ENCODE measurements at regions not wholly inside any gene's neighbourhood (a gene's known extent, or its start where the extent isn't known, plus 50 kb on each side); places are given as distances from the start of the nearest gene placed in this dataset.
A peak's percentile ranks its signal among the peaks of the same experiment; 100 is the strongest.
"Not testable (repeated sequence)": the region's sequence is repeated elsewhere in the genome, so short reads cannot be mapped to it uniquely, and the experiment has no call there.

DNA sequence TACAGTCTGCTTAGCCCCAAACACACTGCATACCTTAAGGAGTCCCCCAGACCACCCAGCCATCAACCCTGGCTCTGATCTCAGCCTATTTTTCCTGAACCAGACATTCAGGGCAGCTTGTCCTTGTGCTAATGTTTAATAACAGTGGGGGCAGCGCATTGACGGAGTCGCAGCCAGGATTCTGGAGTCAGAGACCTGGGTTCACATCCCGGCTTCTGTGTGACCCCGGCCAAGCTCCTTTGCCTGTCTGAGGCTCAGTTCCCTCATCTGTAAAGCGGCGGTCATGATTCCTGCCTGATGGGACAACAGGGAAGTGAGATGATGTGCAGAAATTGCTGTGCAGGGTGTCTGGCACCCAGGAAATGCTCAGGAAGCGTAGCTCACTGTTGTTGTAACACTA, 63.1 kb downstream of the MATN1 start:
- WGBS = 91% methylated on average over 8 of the region's 8 CpGs
- H3K27ac ChIP-seq (ENCODE audit: low read depth in 1 of 2, low read length in 1 of 2) = no peak overlapping the region
- H3K9me3 ChIP-seq (ENCODE audit: control insufficient read depth in 2 of 2, insufficient read depth in 1 of 2, low read length in 1 of 2) = no peaks in the 10 kb centered on the region
- no peak overlapping the region for H3K4me3 ChIP-seq (ENCODE audit: low read length in 2 of 2)
- H3K4me1 ChIP-seq (ENCODE audit: control insufficient read depth in 2 of 2, insufficient read depth in 2 of 2, low read length in 2 of 2) = no peaks in the 10 kb centered on the region
- peaks cover 0 to 2% of the 10 kb centered on the region in 2 donors for H3K27me3 ChIP-seq (ENCODE audit: control insufficient read depth in 2 of 2, insufficient read depth in 1 of 2, low read length in 1 of 2)
- no peak for DNase-seq (ENCODE audit: low read depth in 6 of 9, low spot score in 9 of 9)
- no peaks in the 10 kb centered on the region for H3K36me3 ChIP-seq (ENCODE audit: control insufficient read depth in 2 of 2, insufficient read depth in 2 of 2, low read length in 1 of 2)

DNA sequence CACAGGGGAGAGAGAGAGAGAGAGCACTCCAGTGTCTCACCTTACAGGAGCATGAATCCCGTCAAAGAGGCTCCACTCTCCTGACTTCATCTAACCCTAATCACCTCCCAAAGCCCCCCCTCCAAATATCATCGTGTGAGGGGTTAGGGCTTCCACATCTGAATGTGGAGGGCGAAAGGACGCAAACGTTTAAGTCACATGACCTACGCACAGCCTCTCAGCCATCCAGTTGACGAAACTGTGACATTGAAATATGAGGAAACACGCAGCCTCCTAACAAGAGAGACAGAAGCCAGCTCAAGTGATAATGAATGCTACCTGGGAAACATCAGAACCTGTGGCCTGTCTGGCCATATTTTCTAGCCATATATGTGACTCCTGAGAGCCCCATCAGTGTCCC, 63.7 kb downstream of the MATN1 start:
- 76% methylated on average over 8 of the region's 8 CpGs for WGBS
- Histone ChIP-seq H3K4me3 (ENCODE audit: low read length in 2 of 2) (no peak overlapping the region), H3K36me3 (ENCODE audit: control insufficient read depth in 2 of 2, insufficient read depth in 2 of 2, low read length in 1 of 2) (no peaks in the 10 kb centered on the region), H3K4me1 (ENCODE audit: control insufficient read depth in 2 of 2, insufficient read depth in 2 of 2, low read length in 2 of 2) (no peaks in the 10 kb centered on the region), H3K27me3 (ENCODE audit: control insufficient read depth in 2 of 2, insufficient read depth in 1 of 2, low read length in 1 of 2) (peaks cover 0 to 2% of the 10 kb centered on the region in 2 donors), H3K9me3 (ENCODE audit: control insufficient read depth in 2 of 2, insufficient read depth in 1 of 2, low read length in 1 of 2) (peaks cover 0 to 3% of the 10 kb centered on the region in 2 donors), H3K27ac (ENCODE audit: low read depth in 1 of 2, low read length in 1 of 2) (no peak overlapping the region)
- DNase-seq (ENCODE audit: low read depth in 6 of 9, low spot score in 9 of 9) = no peak

DNA sequence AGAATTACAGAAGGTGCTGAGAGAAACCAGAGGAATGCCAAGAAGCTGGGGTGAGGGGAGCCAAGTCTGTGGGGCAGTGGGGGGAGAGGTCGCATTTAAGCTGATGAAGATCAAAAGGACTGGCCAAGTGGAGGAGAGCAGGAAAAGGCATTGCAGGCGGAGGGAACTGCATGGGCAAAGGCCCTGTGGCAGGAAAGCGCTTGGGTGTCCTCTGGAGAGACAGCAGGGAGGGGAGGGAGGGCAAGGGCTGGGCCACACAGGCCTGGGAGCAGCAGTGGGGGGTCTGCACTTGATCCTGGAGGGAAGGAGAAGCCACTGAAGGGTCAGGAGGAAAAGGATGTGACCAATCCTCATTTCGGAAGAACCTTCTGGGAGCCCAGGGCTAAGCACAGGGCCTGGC, 65.0 kb downstream of the MATN1 start:
- not testable (repeated sequence) for DNase-seq (ENCODE audit: low read depth in 6 of 9, low spot score in 9 of 9)

DNA sequence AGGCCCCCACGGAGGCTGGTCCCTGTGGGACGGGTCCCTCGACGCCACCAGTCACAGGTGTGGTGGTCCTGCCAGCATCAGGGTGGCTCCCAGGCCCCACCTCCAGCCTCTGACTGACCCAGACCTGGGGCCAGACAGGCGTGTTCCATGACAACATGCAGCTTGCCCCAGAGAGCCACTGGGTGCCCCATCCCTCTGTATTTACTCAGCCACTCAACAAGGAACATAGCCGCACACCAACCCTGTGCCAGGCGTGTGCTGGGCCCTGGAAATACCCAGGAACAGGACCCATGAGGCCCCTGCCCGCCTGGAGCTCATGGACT, 65.4 kb downstream of the MATN1 start:
- WGBS = 84% methylated on average over 8 of the region's 8 CpGs
- Histone ChIP-seq H3K4me3 (ENCODE audit: low read length in 2 of 2) (no peak overlapping the region), H3K27ac (ENCODE audit: low read depth in 1 of 2, low read length in 1 of 2) (no peak overlapping the region), H3K4me1 (ENCODE audit: control insufficient read depth in 2 of 2, insufficient read depth in 2 of 2, low read length in 2 of 2) (no peaks in the 10 kb centered on the region), H3K9me3 (ENCODE audit: control insufficient read depth in 2 of 2, insufficient read depth in 1 of 2, low read length in 1 of 2) (peaks cover 0 to 5% of the 10 kb centered on the region in 2 donors), H3K27me3 (ENCODE audit: control insufficient read depth in 2 of 2, insufficient read depth in 1 of 2, low read length in 1 of 2) (peaks cover 0 to 2% of the 10 kb centered on the region in 2 donors), H3K36me3 (ENCODE audit: control insufficient read depth in 2 of 2, insufficient read depth in 2 of 2, low read length in 1 of 2) (no peaks in the 10 kb centered on the region)
- DNase-seq (ENCODE audit: low read depth in 6 of 9, low spot score in 9 of 9) = no peak

More for the DNA sequence above, 65.0 kb downstream of the MATN1 start:
- H3K4me3 ChIP-seq (ENCODE audit: low read length in 2 of 2); H3K9me3 ChIP-seq (ENCODE audit: control insufficient read depth in 2 of 2, insufficient read depth in 1 of 2, low read length in 1 of 2); H3K27ac ChIP-seq (ENCODE audit: low read depth in 1 of 2, low read length in 1 of 2); H3K27me3 ChIP-seq (ENCODE audit: control insufficient read depth in 2 of 2, insufficient read depth in 1 of 2, low read length in 1 of 2); H3K36me3 ChIP-seq (ENCODE audit: control insufficient read depth in 2 of 2, insufficient read depth in 2 of 2, low read length in 1 of 2); H3K4me1 ChIP-seq (ENCODE audit: control insufficient read depth in 2 of 2, insufficient read depth in 2 of 2, low read length in 2 of 2): not testable (repeated sequence)
- 96% methylated on average over 4 of the region's 4 CpGs for WGBS

DNA sequence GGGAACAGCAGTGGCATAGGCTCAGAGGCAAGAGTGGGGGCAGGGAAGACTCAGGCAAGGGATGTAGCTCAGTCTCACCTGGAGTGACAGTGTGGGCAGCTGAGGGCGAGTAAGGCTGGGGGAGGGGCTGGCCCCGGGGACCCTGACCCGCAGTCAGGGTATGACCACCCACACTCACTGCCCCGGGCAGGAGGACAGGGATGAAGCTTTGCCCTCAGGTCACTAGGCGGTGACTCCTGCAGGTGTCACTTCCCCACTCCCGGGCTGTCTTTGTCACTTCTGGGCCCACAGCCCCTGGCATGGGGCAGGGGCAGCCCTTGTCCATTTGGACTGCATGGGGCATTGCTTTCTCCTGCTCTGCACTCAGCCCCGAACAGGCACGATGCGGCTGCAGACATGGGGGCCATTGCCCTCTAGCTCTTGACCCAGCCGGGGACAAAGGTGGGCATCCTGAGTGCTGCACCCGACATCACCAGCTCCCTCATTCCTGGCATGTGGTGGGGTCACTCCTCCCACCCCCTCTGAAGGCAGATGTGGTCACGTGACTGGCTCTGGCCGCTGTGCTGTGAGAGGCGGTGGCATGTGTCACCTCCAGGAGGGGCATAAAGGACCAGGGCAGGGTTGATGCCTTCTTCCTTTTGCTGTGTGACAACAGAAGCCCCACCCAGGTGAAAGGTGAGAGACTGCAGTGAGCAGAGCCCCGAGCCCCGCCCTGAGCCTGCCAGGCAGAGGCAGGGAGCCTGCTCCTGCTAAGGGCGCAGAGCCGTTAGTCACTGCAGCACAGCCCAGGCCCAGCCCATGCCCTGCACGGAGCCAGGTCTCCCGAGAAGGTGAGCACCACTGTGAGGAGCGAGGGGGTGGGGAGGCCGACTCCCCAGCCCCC, 66.0 kb downstream of the MATN1 start:
- Histone ChIP-seq H3K9me3 (ENCODE audit: control insufficient read depth in 2 of 2, insufficient read depth in 1 of 2, low read length in 1 of 2) (peaks cover 0 to 5% of the 10 kb centered on the region in 2 donors), H3K4me1 (ENCODE audit: control insufficient read depth in 2 of 2, insufficient read depth in 2 of 2, low read length in 2 of 2) (no peaks in the 10 kb centered on the region), H3K27me3 (ENCODE audit: control insufficient read depth in 2 of 2, insufficient read depth in 1 of 2, low read length in 1 of 2) (peaks cover 0 to 2% of the 10 kb centered on the region in 2 donors), H3K4me3 (ENCODE audit: low read length in 2 of 2) (no peak overlapping the region), H3K27ac (ENCODE audit: low read depth in 1 of 2, low read length in 1 of 2) (no peak overlapping the region), H3K36me3 (ENCODE audit: control insufficient read depth in 2 of 2, insufficient read depth in 2 of 2, low read length in 1 of 2) (no peaks in the 10 kb centered on the region)
- no peak for DNase-seq (ENCODE audit: low read depth in 6 of 9, low spot score in 9 of 9)
- 73% methylated on average over 22 of the region's 22 CpGs for WGBS

DNA sequence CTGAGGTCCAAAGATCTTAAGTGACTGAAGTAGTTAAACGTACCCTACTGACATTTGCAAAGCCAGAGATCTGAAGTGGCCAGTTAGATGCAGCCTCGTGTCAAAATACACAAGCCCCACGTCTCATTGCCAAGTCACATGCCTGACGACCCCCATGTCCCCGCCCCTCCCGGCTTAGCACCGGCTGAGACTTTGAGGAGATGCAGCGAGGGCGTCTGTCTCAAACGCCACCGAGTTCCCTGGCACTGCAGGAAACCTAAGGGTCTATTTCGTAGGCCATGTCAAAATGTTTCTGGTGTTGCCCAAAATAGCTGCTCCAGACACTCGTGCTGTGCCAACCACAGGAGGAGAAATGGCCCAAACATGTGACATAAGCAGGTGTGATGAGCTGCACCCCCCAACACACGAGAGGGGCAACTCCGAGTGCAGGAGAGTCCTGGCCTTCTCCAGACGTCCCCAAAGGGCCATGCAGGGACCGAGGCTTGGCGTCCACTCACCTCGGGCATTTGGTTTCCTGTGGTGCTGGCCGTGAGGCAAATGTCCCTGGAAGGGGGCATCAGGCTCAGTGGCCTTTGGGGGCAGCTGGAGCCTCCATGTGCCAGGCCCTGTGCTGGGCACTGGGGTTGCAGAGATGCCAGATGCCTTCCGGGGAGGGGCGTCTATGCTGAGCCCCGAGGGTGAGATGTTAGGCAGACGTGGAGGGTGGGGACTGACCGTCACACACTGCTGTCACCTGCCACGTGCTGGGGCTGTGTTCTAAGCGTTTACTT, 67.0 kb downstream of the MATN1 start:
- Histone ChIP-seq H3K36me3 (ENCODE audit: control insufficient read depth in 2 of 2, insufficient read depth in 2 of 2, low read length in 1 of 2) (no peaks in the 10 kb centered on the region), H3K9me3 (ENCODE audit: control insufficient read depth in 2 of 2, insufficient read depth in 1 of 2, low read length in 1 of 2) (peaks cover 0 to 5% of the 10 kb centered on the region in 2 donors), H3K27ac (ENCODE audit: low read depth in 1 of 2, low read length in 1 of 2) (no peak overlapping the region), H3K4me3 (ENCODE audit: low read length in 2 of 2) (no peak overlapping the region), H3K4me1 (ENCODE audit: control insufficient read depth in 2 of 2, insufficient read depth in 2 of 2, low read length in 2 of 2) (no peaks in the 10 kb centered on the region), H3K27me3 (ENCODE audit: control insufficient read depth in 2 of 2, insufficient read depth in 1 of 2, low read length in 1 of 2) (peaks cover 0 to 2% of the 10 kb centered on the region in 2 donors)
- 78% methylated on average over 27 of the region's 27 CpGs for WGBS
- no peak for DNase-seq (ENCODE audit: low read depth in 6 of 9, low spot score in 9 of 9)

DNA sequence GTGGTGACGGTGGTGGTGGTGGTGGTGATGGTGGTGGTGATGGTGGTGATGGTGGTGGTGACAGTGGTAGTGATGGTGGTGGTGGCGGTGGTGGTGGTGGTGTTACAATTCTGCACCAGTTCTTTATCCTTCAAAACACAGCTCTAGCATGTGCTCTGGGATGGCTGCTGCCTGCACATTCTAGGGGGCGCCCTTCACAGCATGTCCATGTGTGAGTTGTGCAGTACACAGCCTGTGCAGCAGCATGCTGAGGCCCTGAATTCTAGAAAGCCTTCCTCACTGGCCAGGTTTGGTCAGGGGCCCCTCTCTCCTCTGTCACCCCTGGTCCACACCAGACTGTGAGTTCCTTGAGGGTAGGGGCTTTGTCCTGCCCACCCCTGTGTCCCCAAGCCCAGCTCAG, 67.7 kb downstream of the MATN1 start:
- DNase-seq (ENCODE audit: low read depth in 6 of 9, low spot score in 9 of 9) = no peak
- no peaks in the 10 kb centered on the region for H3K36me3 ChIP-seq (ENCODE audit: control insufficient read depth in 2 of 2, insufficient read depth in 2 of 2, low read length in 1 of 2)
- no peaks in the 10 kb centered on the region for H3K4me1 ChIP-seq (ENCODE audit: control insufficient read depth in 2 of 2, insufficient read depth in 2 of 2, low read length in 2 of 2)
- peaks cover 0 to 2% of the 10 kb centered on the region in 2 donors for H3K27me3 ChIP-seq (ENCODE audit: control insufficient read depth in 2 of 2, insufficient read depth in 1 of 2, low read length in 1 of 2)
- no peak overlapping the region for H3K27ac ChIP-seq (ENCODE audit: low read depth in 1 of 2, low read length in 1 of 2)
- H3K4me3 ChIP-seq (ENCODE audit: low read length in 2 of 2) = no peak overlapping the region
- H3K9me3 ChIP-seq (ENCODE audit: control insufficient read depth in 2 of 2, insufficient read depth in 1 of 2, low read length in 1 of 2) = peaks cover 0 to 5% of the 10 kb centered on the region in 2 donors
- 97% methylated on average over 2 of the region's 3 CpGs for WGBS

DNA sequence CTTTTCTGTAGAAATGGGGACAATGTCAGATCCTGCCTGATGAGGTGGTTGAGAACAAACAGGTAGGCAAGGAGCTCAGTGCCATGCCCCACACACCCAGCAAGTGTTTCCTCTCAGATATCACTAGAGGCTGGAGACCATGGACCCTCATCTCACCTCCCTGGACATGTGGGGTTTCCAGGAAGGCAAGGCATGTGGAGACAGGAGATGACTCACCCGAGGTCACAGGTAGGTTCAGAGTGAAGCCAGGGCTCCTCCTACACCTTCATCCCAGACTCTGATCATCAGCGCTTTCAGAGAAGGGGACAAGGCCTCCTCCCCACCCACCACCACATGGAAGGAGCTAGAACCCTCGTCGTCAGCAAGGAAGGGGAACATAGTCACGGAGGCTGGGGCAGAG, 69.2 kb downstream of the MATN1 start:
- H3K27ac ChIP-seq (ENCODE audit: low read depth in 1 of 2, low read length in 1 of 2) = no peak overlapping the region
- 91% methylated on average over 5 of the region's 5 CpGs for whole genome bisulfite sequencing
- peaks cover 0 to 5% of the 10 kb centered on the region in 2 donors for H3K9me3 ChIP-seq (ENCODE audit: control insufficient read depth in 2 of 2, insufficient read depth in 1 of 2, low read length in 1 of 2)
- H3K4me3 ChIP-seq (ENCODE audit: low read length in 2 of 2) = no peak overlapping the region
- no peak for DNase-seq (ENCODE audit: low read depth in 6 of 9, low spot score in 9 of 9)
- H3K27me3 ChIP-seq (ENCODE audit: control insufficient read depth in 2 of 2, insufficient read depth in 1 of 2, low read length in 1 of 2) = peaks cover 0 to 5% of the 10 kb centered on the region in 2 donors
- no peaks in the 10 kb centered on the region for H3K36me3 ChIP-seq (ENCODE audit: control insufficient read depth in 2 of 2, insufficient read depth in 2 of 2, low read length in 1 of 2)
- H3K4me1 ChIP-seq (ENCODE audit: control insufficient read depth in 2 of 2, insufficient read depth in 2 of 2, low read length in 2 of 2) = no peaks in the 10 kb centered on the region

DNA sequence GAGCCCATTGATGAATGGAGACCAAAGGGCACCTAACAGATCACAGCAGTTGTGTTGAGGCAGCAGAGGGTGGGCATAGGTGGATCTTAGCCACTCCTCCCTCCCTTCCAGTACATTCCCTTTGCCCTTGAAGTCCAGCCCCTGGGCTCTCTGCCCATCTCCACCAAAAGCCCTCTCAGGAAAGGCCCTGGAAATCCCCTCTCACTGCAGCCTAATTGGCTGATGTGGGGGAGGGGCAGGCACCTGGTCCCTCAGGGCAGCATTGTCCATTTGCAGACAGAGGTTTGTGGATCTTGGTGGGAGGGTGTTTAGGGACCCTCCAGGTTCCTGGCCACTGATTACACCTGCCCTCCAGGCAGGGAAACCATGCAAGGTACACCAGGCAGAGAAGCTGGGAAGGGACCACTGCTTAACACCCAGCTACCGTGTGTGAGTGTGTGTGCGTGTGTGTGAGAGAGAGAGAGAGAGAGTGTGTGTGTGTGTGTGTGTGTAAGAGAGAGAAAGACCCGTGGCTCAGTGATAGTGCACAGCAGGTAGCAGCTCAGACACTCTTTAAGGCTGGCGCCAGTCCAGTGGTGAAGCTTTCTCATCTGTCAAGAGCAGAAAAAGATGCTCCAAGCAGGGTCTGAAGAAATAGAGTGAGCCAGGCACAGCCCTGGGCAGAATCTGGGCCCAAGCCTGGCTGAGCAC, 71.1 kb downstream of the MATN1 start:
- 67% methylated on average over 4 of the region's 4 CpGs for WGBS
- peaks cover 0 to 5% of the 10 kb centered on the region in 2 donors for H3K9me3 ChIP-seq (ENCODE audit: control insufficient read depth in 2 of 2, insufficient read depth in 1 of 2, low read length in 1 of 2)
- no peak overlapping the region for H3K27ac ChIP-seq (ENCODE audit: low read depth in 1 of 2, low read length in 1 of 2)
- H3K4me1 ChIP-seq (ENCODE audit: control insufficient read depth in 2 of 2, insufficient read depth in 2 of 2, low read length in 2 of 2) = no peaks in the 10 kb centered on the region
- peak in 2 of 9 donors; percentile 1 to 28 for DNase-seq (ENCODE audit: low read depth in 6 of 9, low spot score in 9 of 9)
- no peaks in the 10 kb centered on the region for H3K36me3 ChIP-seq (ENCODE audit: control insufficient read depth in 2 of 2, insufficient read depth in 2 of 2, low read length in 1 of 2)
- H3K4me3 ChIP-seq (ENCODE audit: low read length in 2 of 2) = no peak overlapping the region
- H3K27me3 ChIP-seq (ENCODE audit: control insufficient read depth in 2 of 2, insufficient read depth in 1 of 2, low read length in 1 of 2) = peaks cover 0 to 2% of the 10 kb centered on the region in 2 donors
